ENCODE measurements at regions not wholly inside any gene's neighbourhood (a gene's known extent, or its start where the extent isn't known, plus 50 kb on each side); places are given as distances from the start of the nearest gene placed in this dataset.
"Not testable (repeated sequence)": the region's sequence is repeated elsewhere in the genome, so short reads cannot be mapped to it uniquely, and the experiment has no call there.

GRCh38 chr18:6569813-6570212 lies 155.1 kb upstream of the L3MBTL4 start:
- TF ChIP-seq SUZ12 (IDR thresholded peaks at IDR 0.05; ENCODE audit: extremely low read depth, insufficient read depth, insufficient read length) (no peak), ZNF274 (IDR thresholded peaks at IDR 0.05; ENCODE audit: low read depth, low read length) (no peak), YY1 (IDR thresholded peaks at IDR 0.05; ENCODE audit: insufficient read depth, insufficient read length) (no peak)
- no peaks in the 10 kb centered on the region for H3K27me3 ChIP-seq (ENCODE audit: insufficient read depth, insufficient read length)
- no peaks in the 10 kb centered on the region for H3K4me1 ChIP-seq (ENCODE audit: insufficient read depth, insufficient read length)
- DNase-seq (ENCODE audit: low read depth, low spot score) = no peak
- no peaks in the 10 kb centered on the region for H3K9me3 ChIP-seq (ENCODE audit: insufficient read depth, low read length)
- H3K36me3 ChIP-seq (ENCODE audit: insufficient read depth, insufficient read length, low read length) = no peaks in the 10 kb centered on the region
- H3K9ac ChIP-seq (ENCODE audit: insufficient read length, low read depth) = no peak overlapping the region
- no peak overlapping the region for H3K4me3 ChIP-seq (ENCODE audit: insufficient read length, low read depth)

DNA sequence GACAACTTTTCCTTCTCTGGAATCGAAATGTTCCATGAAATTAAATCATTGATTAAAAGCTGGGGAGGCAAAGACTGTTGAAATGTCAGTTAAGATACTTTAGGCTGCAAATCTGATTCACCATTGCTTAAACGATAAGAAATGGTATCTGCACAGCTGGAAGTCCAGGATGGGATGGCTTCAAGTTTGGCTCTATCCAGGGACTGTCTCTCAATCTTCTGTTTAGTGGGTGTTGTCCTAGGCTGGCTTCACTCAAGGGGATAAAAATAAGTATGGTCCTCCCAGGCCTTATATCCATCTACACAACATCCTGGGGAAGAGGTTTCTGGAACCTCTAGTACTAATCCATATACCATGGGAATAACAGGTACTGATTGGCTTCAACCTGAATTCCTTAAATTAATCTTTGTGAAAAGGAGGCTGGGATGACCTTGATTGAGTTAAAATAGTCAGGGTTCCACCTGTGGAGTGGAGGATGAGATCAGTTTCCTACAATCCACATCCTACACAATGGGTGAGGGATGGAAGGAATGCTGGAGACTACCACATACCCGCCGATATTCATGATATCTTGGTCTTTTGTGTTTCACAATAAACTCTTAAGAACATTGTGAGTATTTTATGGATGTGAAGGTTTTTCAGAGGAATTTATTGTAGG lies 156.0 kb upstream of the L3MBTL4 start:
- no peaks in the 10 kb centered on the region for H3K4me1 ChIP-seq (ENCODE audit: insufficient read depth, insufficient read length)
- TF ChIP-seq SUZ12 (IDR thresholded peaks at IDR 0.05; ENCODE audit: extremely low read depth, insufficient read depth, insufficient read length) = no peak
- TF ChIP-seq YY1 (IDR thresholded peaks at IDR 0.05; ENCODE audit: insufficient read depth, insufficient read length) = no peak
- no peak overlapping the region for H3K4me3 ChIP-seq (ENCODE audit: insufficient read length, low read depth)
- H3K27me3 ChIP-seq (ENCODE audit: insufficient read depth, insufficient read length) = no peaks in the 10 kb centered on the region
- H3K9ac ChIP-seq (ENCODE audit: insufficient read length, low read depth) = no peak overlapping the region
- DNase-seq (ENCODE audit: low read depth, low spot score) = no peak
- H3K9me3 ChIP-seq (ENCODE audit: insufficient read depth, low read length) = no peaks in the 10 kb centered on the region
- no peaks in the 10 kb centered on the region for H3K36me3 ChIP-seq (ENCODE audit: insufficient read depth, insufficient read length, low read length)

GRCh38 chr18:6571239-6571602 lies 156.5 kb upstream of the L3MBTL4 start:
- no peak overlapping the region for H3K4me3 ChIP-seq (ENCODE audit: insufficient read length, low read depth)
- TF ChIP-seq ZNF274 (IDR thresholded peaks at IDR 0.05; ENCODE audit: low read depth, low read length) = no peak
- no peak for TF ChIP-seq SUZ12 (IDR thresholded peaks at IDR 0.05; ENCODE audit: extremely low read depth, insufficient read depth, insufficient read length)
- TF ChIP-seq YY1 (IDR thresholded peaks at IDR 0.05; ENCODE audit: insufficient read depth, insufficient read length) = no peak
- no peaks in the 10 kb centered on the region for H3K4me1 ChIP-seq (ENCODE audit: insufficient read depth, insufficient read length)
- no peaks in the 10 kb centered on the region for H3K9me3 ChIP-seq (ENCODE audit: insufficient read depth, low read length)
- no peaks in the 10 kb centered on the region for H3K36me3 ChIP-seq (ENCODE audit: insufficient read depth, insufficient read length, low read length)
- no peak for DNase-seq (ENCODE audit: low read depth, low spot score)
- H3K27me3 ChIP-seq (ENCODE audit: insufficient read depth, insufficient read length) = no peaks in the 10 kb centered on the region
- H3K9ac ChIP-seq (ENCODE audit: insufficient read length, low read depth) = no peak overlapping the region

- not testable (repeated sequence) for DNase-seq (ENCODE audit: low read depth, low spot score); H3K9me3 ChIP-seq (ENCODE audit: insufficient read depth, low read length)
Measured at GRCh38 chr18:6572192-6572591, 157.3 kb upstream of the ARHGAP28 start.

DNA sequence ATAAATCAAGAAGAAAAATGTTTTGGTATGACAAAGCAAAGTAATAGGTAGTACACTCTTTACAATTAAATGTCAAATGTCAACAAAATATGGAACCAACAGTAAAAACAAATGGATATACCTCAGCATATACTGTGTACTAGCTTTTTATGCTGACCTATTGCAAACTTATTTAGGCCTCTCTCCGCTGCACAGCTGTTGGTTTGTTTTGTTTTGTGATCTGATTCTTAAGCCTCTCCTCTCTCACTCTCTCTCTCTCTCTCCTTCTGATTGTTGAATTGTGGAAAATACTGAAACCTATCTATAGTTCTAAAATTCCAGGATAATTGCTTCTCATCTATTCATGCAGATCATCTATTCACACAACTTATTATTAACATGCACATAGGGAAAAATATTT lies 154.9 kb upstream of the ARHGAP28 start:
- Histone ChIP-seq H3K4me1 (ENCODE audit: insufficient read depth, insufficient read length) (no peaks in the 10 kb centered on the region), H3K4me3 (ENCODE audit: insufficient read length, low read depth) (no peak overlapping the region), H3K27me3 (ENCODE audit: insufficient read depth, insufficient read length) (no peaks in the 10 kb centered on the region), H3K36me3 (ENCODE audit: insufficient read depth, insufficient read length, low read length) (no peaks in the 10 kb centered on the region), H3K9me3 (ENCODE audit: insufficient read depth, low read length) (no peaks in the 10 kb centered on the region), H3K9ac (ENCODE audit: insufficient read length, low read depth) (no peak overlapping the region)
- TF ChIP-seq YY1 (IDR thresholded peaks at IDR 0.05; ENCODE audit: insufficient read depth, insufficient read length) = no peak
- no peak for DNase-seq (ENCODE audit: low read depth, low spot score)

More at GRCh38 chr18:6572192-6572591, 157.3 kb upstream of the ARHGAP28 start:
- H3K27me3 ChIP-seq (ENCODE audit: insufficient read depth, insufficient read length); H3K36me3 ChIP-seq (ENCODE audit: insufficient read depth, insufficient read length, low read length); H3K4me3 ChIP-seq (ENCODE audit: insufficient read length, low read depth); H3K4me1 ChIP-seq (ENCODE audit: insufficient read depth, insufficient read length); H3K9ac ChIP-seq (ENCODE audit: insufficient read length, low read depth): not testable (repeated sequence)

DNA sequence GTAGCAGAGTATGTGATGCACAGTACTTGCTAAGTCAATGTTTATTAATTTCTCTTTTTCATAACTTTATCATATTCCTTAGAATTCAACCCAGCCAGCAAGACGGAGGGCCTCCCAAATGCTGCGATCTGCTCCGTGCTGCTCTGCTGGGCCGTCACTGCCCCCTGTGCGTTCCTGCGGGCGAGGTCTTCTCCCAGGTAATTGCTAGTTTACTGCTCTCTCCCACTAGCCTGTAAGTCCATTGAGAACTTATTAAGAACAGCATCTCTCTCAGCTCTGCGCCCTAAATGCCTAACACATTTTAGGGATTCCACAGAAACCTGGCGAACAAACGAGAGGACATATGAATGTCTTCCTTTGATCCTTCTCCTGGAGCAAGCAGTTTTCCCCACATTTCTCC lies 153.6 kb upstream of the ARHGAP28 start:
- no peak for DNase-seq (ENCODE audit: low read depth, low spot score)
- H3K27me3 ChIP-seq (ENCODE audit: insufficient read depth, insufficient read length) = no peaks in the 10 kb centered on the region
- no peak overlapping the region for H3K9ac ChIP-seq (ENCODE audit: insufficient read length, low read depth)
- H3K4me3 ChIP-seq (ENCODE audit: insufficient read length, low read depth) = no peak overlapping the region
- no peaks in the 10 kb centered on the region for H3K4me1 ChIP-seq (ENCODE audit: insufficient read depth, insufficient read length)
- H3K9me3 ChIP-seq (ENCODE audit: insufficient read depth, low read length) = no peaks in the 10 kb centered on the region
- TF ChIP-seq SUZ12 (IDR thresholded peaks at IDR 0.05; ENCODE audit: extremely low read depth, insufficient read depth, insufficient read length) = no peak
- no peak for TF ChIP-seq ZNF274 (IDR thresholded peaks at IDR 0.05; ENCODE audit: low read depth, low read length)
- no peak for TF ChIP-seq YY1 (IDR thresholded peaks at IDR 0.05; ENCODE audit: insufficient read depth, insufficient read length)
- H3K36me3 ChIP-seq (ENCODE audit: insufficient read depth, insufficient read length, low read length) = no peaks in the 10 kb centered on the region

- DNase-seq (ENCODE audit: low read depth, low spot score) = no peak
- Histone ChIP-seq H3K9ac (ENCODE audit: insufficient read length, low read depth) (no peak overlapping the region), H3K27me3 (ENCODE audit: insufficient read depth, insufficient read length) (no peaks in the 10 kb centered on the region), H3K4me1 (ENCODE audit: insufficient read depth, insufficient read length) (no peaks in the 10 kb centered on the region), H3K36me3 (ENCODE audit: insufficient read depth, insufficient read length, low read length) (no peaks in the 10 kb centered on the region), H3K9me3 (ENCODE audit: insufficient read depth, low read length) (no peaks in the 10 kb centered on the region), H3K4me3 (ENCODE audit: insufficient read length, low read depth) (no peak overlapping the region)
- TF ChIP-seq ZNF274 (IDR thresholded peaks at IDR 0.05; ENCODE audit: low read depth, low read length) (no peak), YY1 (IDR thresholded peaks at IDR 0.05; ENCODE audit: insufficient read depth, insufficient read length) (no peak), SUZ12 (IDR thresholded peaks at IDR 0.05; ENCODE audit: extremely low read depth, insufficient read depth, insufficient read length) (no peak)
Measured at GRCh38 chr18:6576718-6577375, 152.7 kb upstream of the ARHGAP28 start.

Data from NT2/D1 (cell line).